Caco-2 (cell line): ENCODE measurements at regions not wholly inside any gene's neighbourhood (a gene's known extent, or its start where the extent isn't known, plus 50 kb on each side); places are given as distances from the start of the nearest gene placed in this dataset.

ENCODE experiments used
- BruUV-seq: library from RNA; stranded (reverse); fragments of 400-500 nt; replicated peaks from 2 replicates; lab custom pipeline; 2021; lab: Mats Ljungman, UMichigan
- CTCF ChIA-PET: fragments of 300-600 bp; sonication (Branson Sonifier 250); formaldehyde crosslinking; loops from one replicate; lab custom pipeline; 2022; ENCODE audit warnings: antibody characterized with exemption; lab: Charles Lee
- POLR2A ChIA-PET: fragments of 300-600 bp; sonication (Branson Sonifier 250); formaldehyde crosslinking; loops from one replicate; lab custom pipeline; 2022; ENCODE audit warnings: antibody characterized with exemption; lab: Charles Lee
- DNase-seq, 2 experiments: peaks; one replicate each; pipeline versions ENCODE4 v3.0.0 to v3.0.0-alpha.2; 2020 to 2022
- H3K27me3 ChIP-seq: replicated peaks from 2 replicates; pipeline ENCODE4 v1.6.0; 2011; ENCODE audit warnings: low read length; ENCODE audit not compliant: control insufficient read depth, insufficient read depth
- H3K36me3 ChIP-seq: 2 replicates; pipeline ENCODE4 v1.5.1; 2011; ENCODE audit warnings: low read length; ENCODE audit not compliant: control insufficient read depth, insufficient read depth
- H3K4me1 ChIP-seq: fragments of 250-450 bp; sonication (Bioruptor Pico); 2 replicates; pipeline ENCODE4 v1.5.1; 2020; ENCODE audit warnings: mild to moderate bottlenecking
- H3K4me3 ChIP-seq: 2 replicates; pipeline ENCODE4 v1.5.1; 2011; ENCODE audit warnings: low read depth, mild to moderate bottlenecking, control low read depth, low read length
- H3K9me3 ChIP-seq: fragments of 250-450 bp; sonication (Bioruptor Pico); 2 replicates; pipeline ENCODE4 v1.5.1; 2020; ENCODE audit warnings: mild to moderate bottlenecking, moderate library complexity
- H3K27ac Mint-ChIP-seq: one replicate; pipeline ENCODE4 v1.8.0; 2022; ENCODE audit warnings: mixed read lengths; ENCODE audit not compliant: unreplicated experiment
- H3K27me3 Mint-ChIP-seq: one replicate; pipeline ENCODE4 v1.8.0; 2022; ENCODE audit warnings: mixed read lengths; ENCODE audit not compliant: insufficient read depth, unreplicated experiment
- H3K36me3 Mint-ChIP-seq: one replicate; pipeline ENCODE4 v1.8.0; 2022; ENCODE audit warnings: mild to moderate bottlenecking, mixed read lengths; ENCODE audit not compliant: insufficient read depth, unreplicated experiment
- H3K4me1 Mint-ChIP-seq: one replicate; pipeline ENCODE4 v1.8.0; 2022; ENCODE audit warnings: low read depth, mixed read lengths; ENCODE audit not compliant: unreplicated experiment
- H3K4me3 Mint-ChIP-seq: one replicate; pipeline ENCODE4 v1.8.0; 2022; ENCODE audit warnings: mild to moderate bottlenecking, moderate library complexity, mixed read lengths; ENCODE audit not compliant: unreplicated experiment
- H3K9me3 Mint-ChIP-seq: one replicate; pipeline ENCODE4 v1.8.0; 2022; ENCODE audit warnings: mixed read lengths; ENCODE audit not compliant: unreplicated experiment
- intact Hi-C: fragments of 100-400 bp; cut with micrococcal nuclease; formaldehyde crosslinking; loops from one replicate; pipeline ENCODE4 v1.10.0; 2022; ENCODE audit not compliant: unreplicated experiment
- TF ChIP-seq, protein P1 (sequence below), 2 experiments: fragments of 200-600 bp in 1 of 2; IDR thresholded peaks; 1 replicate in 1 of 2; 2 replicates in 1 of 2; pipeline versions ENCODE4 v1.5.1 to v1.8.0; 2011 to 2022; ENCODE audit warnings: antibody characterized with exemption in 1 of 2, control low read depth in 1 of 2, inconsistent platforms in 1 of 2, low read depth in 1 of 2, low read length in 1 of 2, mild to moderate bottlenecking in 1 of 2, moderate library complexity in 1 of 2; ENCODE audit not compliant: insufficient read depth in 1 of 2, severe bottlenecking in 1 of 2, unreplicated experiment in 1 of 2

DNA sequence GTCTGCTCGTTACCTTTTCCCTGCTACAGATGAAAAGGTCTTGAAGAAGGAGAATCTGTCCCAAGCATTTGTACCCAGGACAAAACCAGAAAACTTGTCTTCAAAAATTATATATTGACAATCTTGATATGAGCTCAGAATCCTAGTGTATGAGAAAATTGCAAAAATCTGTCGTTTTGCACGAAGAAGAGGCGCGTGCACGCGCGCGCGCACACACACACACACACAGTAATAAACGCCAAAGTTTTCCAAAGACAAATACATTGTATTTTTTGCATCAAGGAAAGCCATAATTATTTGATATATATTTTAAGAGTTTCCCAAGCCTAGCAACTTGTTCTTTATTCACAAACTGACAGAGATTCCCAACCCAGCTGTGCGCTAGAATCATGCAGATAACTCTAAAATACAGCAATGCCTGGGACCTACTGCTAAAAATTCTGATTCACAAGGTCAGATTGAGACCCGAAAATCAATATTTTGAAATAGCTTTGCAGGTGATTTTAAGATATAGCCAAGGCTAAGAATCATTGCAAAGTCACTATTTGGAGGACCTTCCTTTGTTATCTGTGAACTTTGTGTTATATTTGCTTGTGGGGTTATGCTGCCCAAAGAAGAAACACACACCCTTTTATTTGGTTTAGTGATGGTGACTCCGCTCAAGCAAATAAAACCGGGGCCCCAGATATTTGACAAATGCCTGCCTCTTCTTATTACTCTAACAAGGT is 1287.7 kb upstream of the CDH6 start:
- Mint-ChIP-seq H3K4me3 (no peak overlapping the region), H3K36me3 (no peaks in the 10 kb centered on the region), H3K27ac (no peak overlapping the region), H3K9me3 (peaks cover 9% of the 10 kb centered on the region), H3K27me3 (peaks cover 2% of the 10 kb centered on the region), H3K4me1 (no peaks in the 10 kb centered on the region)
- Histone ChIP-seq H3K9me3 (no peaks in the 10 kb centered on the region), H3K4me3 (no peak overlapping the region), H3K4me1 (no peaks in the 10 kb centered on the region), H3K36me3 (no peaks in the 10 kb centered on the region), H3K27me3 (no peaks in the 10 kb centered on the region)
- no peak for DNase-seq
- ChIA-PET CTCF (no interaction called here), POLR2A (no interaction called here)
- intact Hi-C loops: no loop called here
- BruUV-seq: no TSS peak
- TF ChIP-seq, protein P1, sequence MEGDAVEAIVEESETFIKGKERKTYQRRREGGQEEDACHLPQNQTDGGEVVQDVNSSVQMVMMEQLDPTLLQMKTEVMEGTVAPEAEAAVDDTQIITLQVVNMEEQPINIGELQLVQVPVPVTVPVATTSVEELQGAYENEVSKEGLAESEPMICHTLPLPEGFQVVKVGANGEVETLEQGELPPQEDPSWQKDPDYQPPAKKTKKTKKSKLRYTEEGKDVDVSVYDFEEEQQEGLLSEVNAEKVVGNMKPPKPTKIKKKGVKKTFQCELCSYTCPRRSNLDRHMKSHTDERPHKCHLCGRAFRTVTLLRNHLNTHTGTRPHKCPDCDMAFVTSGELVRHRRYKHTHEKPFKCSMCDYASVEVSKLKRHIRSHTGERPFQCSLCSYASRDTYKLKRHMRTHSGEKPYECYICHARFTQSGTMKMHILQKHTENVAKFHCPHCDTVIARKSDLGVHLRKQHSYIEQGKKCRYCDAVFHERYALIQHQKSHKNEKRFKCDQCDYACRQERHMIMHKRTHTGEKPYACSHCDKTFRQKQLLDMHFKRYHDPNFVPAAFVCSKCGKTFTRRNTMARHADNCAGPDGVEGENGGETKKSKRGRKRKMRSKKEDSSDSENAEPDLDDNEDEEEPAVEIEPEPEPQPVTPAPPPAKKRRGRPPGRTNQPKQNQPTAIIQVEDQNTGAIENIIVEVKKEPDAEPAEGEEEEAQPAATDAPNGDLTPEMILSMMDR (IDR thresholded peaks at IDR 0.05; ENCODE audit: insufficient read depth in 1 of 2, low read depth in 1 of 2, low read length in 1 of 2, severe bottlenecking in 1 of 2, unreplicated experiment in 1 of 2): no peak

DNA sequence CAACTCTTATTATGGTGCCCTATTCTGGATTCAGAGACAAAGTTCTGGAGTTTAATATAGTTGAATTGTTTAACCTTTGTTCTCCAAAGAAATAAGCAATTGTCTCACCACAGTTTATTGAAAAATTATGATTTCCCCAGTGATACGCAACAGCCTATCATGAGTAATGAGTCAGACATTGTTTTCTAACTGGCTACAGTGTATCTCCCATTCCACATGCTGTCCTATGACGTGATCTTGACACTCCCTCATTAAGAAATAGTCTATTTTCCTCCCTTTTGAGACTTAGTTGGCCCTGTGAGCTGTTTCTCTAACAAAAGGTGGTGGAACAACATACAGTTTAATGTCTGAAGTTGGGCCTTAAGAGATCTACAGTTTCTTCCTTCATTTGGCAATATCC is 1290.6 kb upstream of the CDH6 start:
- Histone ChIP-seq H3K27me3 (no peaks in the 10 kb centered on the region), H3K4me3 (no peak overlapping the region), H3K9me3 (no peaks in the 10 kb centered on the region), H3K36me3 (no peaks in the 10 kb centered on the region), H3K4me1 (no peaks in the 10 kb centered on the region)
- peaks cover 5% of the 10 kb centered on the region for H3K9me3 Mint-ChIP-seq
- no peak overlapping the region for H3K27ac Mint-ChIP-seq
- no peak overlapping the region for H3K4me3 Mint-ChIP-seq
- H3K4me1 Mint-ChIP-seq: no peaks in the 10 kb centered on the region
- CTCF ChIA-PET: no interaction called here
- no TSS peak for BruUV-seq
- TF ChIP-seq, protein P1 (IDR thresholded peaks at IDR 0.05; ENCODE audit: insufficient read depth in 1 of 2, low read depth in 1 of 2, low read length in 1 of 2, severe bottlenecking in 1 of 2, unreplicated experiment in 1 of 2): no peak
- intact Hi-C loops: no loop called here
- no peaks in the 10 kb centered on the region for H3K36me3 Mint-ChIP-seq
- DNase-seq: no peak
- POLR2A ChIA-PET: no interaction called here
- peaks cover 2% of the 10 kb centered on the region for H3K27me3 Mint-ChIP-seq

DNA sequence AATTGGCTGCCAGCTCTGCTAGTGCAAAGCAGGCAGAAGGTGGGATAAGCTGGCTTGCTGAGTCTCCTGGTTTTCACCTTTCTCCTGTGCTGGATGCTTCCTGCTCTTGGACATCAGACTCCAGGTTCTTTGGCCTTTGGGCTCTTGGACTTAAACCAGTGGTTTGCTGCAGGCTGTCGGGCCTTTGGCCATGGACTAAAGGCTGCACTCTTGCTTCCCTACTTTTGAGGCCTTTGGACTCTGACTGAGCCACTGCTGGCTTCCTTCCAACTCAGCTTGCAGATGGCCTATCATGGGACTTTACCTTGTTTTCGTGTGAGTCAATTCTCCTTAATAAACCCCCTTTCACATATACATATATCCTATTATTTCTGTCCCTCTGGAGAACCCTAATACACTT is 1293.9 kb upstream of the CDH6 start:
- H3K27me3 ChIP-seq: no peaks in the 10 kb centered on the region
- DNase-seq: no peak
- intact Hi-C loops: no loop called here

More for the DNA sequence above, 1293.9 kb upstream of the CDH6 start:
- no peaks in the 10 kb centered on the region for H3K27me3 Mint-ChIP-seq
- CTCF ChIA-PET: no interaction called here
- H3K4me1 Mint-ChIP-seq: no peaks in the 10 kb centered on the region
- POLR2A ChIA-PET: no interaction called here
- H3K9me3 Mint-ChIP-seq: no peaks in the 10 kb centered on the region
- H3K36me3 Mint-ChIP-seq: no peaks in the 10 kb centered on the region
- Histone ChIP-seq H3K9me3 (no peaks in the 10 kb centered on the region), H3K4me1 (no peaks in the 10 kb centered on the region), H3K4me3 (no peak overlapping the region), H3K36me3 (no peaks in the 10 kb centered on the region)
- no TSS peak for BruUV-seq
- H3K4me3 Mint-ChIP-seq: no peak overlapping the region
- H3K27ac Mint-ChIP-seq: no peak overlapping the region
- TF ChIP-seq, protein P1 (IDR thresholded peaks at IDR 0.05; ENCODE audit: insufficient read depth in 1 of 2, low read depth in 1 of 2, low read length in 1 of 2, severe bottlenecking in 1 of 2, unreplicated experiment in 1 of 2): no peak
